ENCODE measurements at regions not wholly inside any gene's neighbourhood (a gene's known extent, or its start where the extent isn't known, plus 50 kb on each side); places are given as distances from the start of the nearest gene placed in this dataset.

DNA sequence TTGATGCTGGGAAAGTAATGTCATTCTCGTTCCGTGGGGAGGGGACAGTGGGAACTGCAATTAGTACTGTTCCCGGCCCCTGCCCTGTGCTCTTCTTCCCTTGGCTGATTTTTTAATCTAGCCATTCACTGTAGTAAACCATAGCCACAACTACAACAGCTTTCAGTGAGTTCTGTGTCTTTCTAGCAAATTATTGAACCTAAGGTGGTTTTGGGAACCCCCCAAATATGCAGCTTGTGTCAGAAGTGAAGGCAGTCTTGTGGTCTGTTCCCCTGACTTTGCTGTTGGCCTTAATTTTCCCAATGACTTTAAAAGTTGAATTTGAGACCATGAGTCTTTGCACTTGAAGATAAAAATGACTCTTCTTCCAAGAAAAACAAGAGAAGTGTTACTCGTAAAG, 114.3 kb upstream of the ETV6 start:
- Histone ChIP-seq H3K9ac (ENCODE audit: low read length) (no peak overlapping the region), H3K9me3 (ENCODE audit: low read length) (no peaks in the 10 kb centered on the region), H3K9me2 (replicated peaks; ENCODE audit: low read length) (no peaks in the 10 kb centered on the region), H3K27ac (ENCODE audit: low read length) (no peak overlapping the region), H3K4me3 (ENCODE audit: low read length) (no peak overlapping the region), H3K79me2 (ENCODE audit: low read length) (no peaks in the 10 kb centered on the region), H3K36me3 (ENCODE audit: low read depth, low read length) (no peaks in the 10 kb centered on the region), H3K4me2 (ENCODE audit: low read length) (no peak overlapping the region), H3K4me1 (ENCODE audit: insufficient read depth, low read length) (no peaks in the 10 kb centered on the region), H4K20me1 (ENCODE audit: low read length) (no peaks in the 10 kb centered on the region), H3F3A (ENCODE audit: low read length, unreplicated experiment) (no peaks in the 10 kb centered on the region), H2AFZ (ENCODE audit: low read length) (no peak overlapping the region), H3K27me3 (ENCODE audit: low read length) (no peaks in the 10 kb centered on the region; the same call in 1 of the 2 replicates)
- CTCF ChIA-PET, result no interaction called here
- BruUV-seq (replicated peaks), result no TSS peak
- DNase-seq (no peak), ATAC-seq (no peak)
- POLR2A ChIA-PET (ENCODE audit: unreplicated experiment), result no interaction called here
- no peak for TF ChIP-seq EZH2phosphoT487 (IDR thresholded peaks at IDR 0.05; ENCODE audit: borderline replicate concordance, low read length)
- TF ChIP-seq EZH2 (IDR thresholded peaks at IDR 0.05; ENCODE audit: low read length, unreplicated experiment), result no peak
- TF ChIP-seq, protein P1, sequence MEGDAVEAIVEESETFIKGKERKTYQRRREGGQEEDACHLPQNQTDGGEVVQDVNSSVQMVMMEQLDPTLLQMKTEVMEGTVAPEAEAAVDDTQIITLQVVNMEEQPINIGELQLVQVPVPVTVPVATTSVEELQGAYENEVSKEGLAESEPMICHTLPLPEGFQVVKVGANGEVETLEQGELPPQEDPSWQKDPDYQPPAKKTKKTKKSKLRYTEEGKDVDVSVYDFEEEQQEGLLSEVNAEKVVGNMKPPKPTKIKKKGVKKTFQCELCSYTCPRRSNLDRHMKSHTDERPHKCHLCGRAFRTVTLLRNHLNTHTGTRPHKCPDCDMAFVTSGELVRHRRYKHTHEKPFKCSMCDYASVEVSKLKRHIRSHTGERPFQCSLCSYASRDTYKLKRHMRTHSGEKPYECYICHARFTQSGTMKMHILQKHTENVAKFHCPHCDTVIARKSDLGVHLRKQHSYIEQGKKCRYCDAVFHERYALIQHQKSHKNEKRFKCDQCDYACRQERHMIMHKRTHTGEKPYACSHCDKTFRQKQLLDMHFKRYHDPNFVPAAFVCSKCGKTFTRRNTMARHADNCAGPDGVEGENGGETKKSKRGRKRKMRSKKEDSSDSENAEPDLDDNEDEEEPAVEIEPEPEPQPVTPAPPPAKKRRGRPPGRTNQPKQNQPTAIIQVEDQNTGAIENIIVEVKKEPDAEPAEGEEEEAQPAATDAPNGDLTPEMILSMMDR (conservative IDR thresholded peaks at IDR 0.05; ENCODE audit: low read depth, low read length), result no peak
- intact Hi-C loops (cut with micrococcal nuclease), result no loop called here

DNA sequence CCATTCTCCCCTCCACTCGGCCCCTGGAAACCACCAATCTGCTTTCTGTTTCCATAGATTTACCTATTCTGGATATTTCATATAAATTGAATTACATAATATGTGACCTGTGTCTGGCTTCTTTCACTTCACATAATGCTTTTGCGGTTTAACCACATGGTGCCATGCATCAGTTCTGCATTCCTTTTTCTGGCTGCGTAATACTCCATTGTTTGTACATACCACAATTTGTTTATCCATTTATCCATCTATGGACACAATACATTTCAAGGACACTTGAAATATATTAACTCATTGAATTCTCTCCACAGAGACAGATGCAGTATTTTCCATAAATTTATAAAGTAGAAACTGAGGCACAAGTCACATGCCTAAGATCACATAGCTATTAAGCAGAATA, 110.3 kb upstream of the ETV6 start:
- DNase-seq (no peak), ATAC-seq (no peak)
- Histone ChIP-seq H3K9ac (ENCODE audit: low read length) (no peak overlapping the region), H3K4me1 (ENCODE audit: insufficient read depth, low read length) (peaks cover 8% of the 10 kb centered on the region), H3K9me2 (replicated peaks; ENCODE audit: low read length) (no peaks in the 10 kb centered on the region), H3K4me3 (ENCODE audit: low read length) (no peak overlapping the region), H3K79me2 (ENCODE audit: low read length) (no peaks in the 10 kb centered on the region), H3K36me3 (ENCODE audit: low read depth, low read length) (no peaks in the 10 kb centered on the region), H4K20me1 (ENCODE audit: low read length) (no peaks in the 10 kb centered on the region), H3K27me3 (ENCODE audit: low read length) (no peaks in the 10 kb centered on the region; the same call in 1 of the 2 replicates), H3K9me3 (ENCODE audit: low read length) (no peaks in the 10 kb centered on the region), H2AFZ (ENCODE audit: low read length) (no peak overlapping the region), H3K27ac (ENCODE audit: low read length) (no peak overlapping the region), H3F3A (ENCODE audit: low read length, unreplicated experiment) (no peaks in the 10 kb centered on the region), H3K4me2 (ENCODE audit: low read length) (no peak overlapping the region)
- CTCF ChIA-PET, result no interaction called here
- intact Hi-C loops (cut with micrococcal nuclease), result no loop called here
- TF ChIP-seq EZH2phosphoT487 (IDR thresholded peaks at IDR 0.05; ENCODE audit: borderline replicate concordance, low read length) (no peak), EZH2 (IDR thresholded peaks at IDR 0.05; ENCODE audit: low read length, unreplicated experiment) (no peak)
- TF ChIP-seq, protein P1 (conservative IDR thresholded peaks at IDR 0.05; ENCODE audit: low read depth, low read length), result no peak
- POLR2A ChIA-PET (ENCODE audit: unreplicated experiment), result no interaction called here
- BruUV-seq (replicated peaks), result no TSS peak

DNA sequence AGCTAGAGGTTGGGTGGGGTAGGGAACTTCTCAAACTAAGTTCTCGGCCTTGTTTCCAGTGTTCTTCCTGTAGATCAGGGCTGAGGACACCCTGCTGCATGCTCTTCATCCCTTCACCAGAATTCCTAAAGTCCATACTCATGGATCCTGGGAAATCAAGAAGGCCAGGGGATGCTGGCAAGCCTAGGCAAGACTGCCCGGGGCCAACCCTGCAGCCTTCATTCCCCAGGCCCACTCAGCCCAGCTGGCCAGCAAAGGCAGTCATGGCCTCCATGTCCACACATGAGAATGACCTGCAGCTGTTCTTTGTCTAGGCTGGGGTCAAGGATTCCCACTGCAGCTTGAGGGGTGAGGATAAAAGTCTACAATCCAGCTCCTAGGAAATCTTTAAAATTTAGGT, 109.3 kb upstream of the ETV6 start:
- intact Hi-C loops (cut with micrococcal nuclease), result no loop called here
- no peak overlapping the region for H3K4me3 ChIP-seq (ENCODE audit: low read length)
- H3K79me2 ChIP-seq (ENCODE audit: low read length), result no peaks in the 10 kb centered on the region
- H2AFZ ChIP-seq (ENCODE audit: low read length), result no peak overlapping the region
- CTCF ChIA-PET, result no interaction called here
- BruUV-seq (replicated peaks), result no TSS peak
- DNase-seq (no peak), ATAC-seq (no peak)
- no peaks in the 10 kb centered on the region; the same call in 1 of the 2 replicates for H3K27me3 ChIP-seq (ENCODE audit: low read length)
- no peaks in the 10 kb centered on the region for H3K36me3 ChIP-seq (ENCODE audit: low read depth, low read length)
- TF ChIP-seq EZH2phosphoT487 (IDR thresholded peaks at IDR 0.05; ENCODE audit: borderline replicate concordance, low read length) (no peak), EZH2 (IDR thresholded peaks at IDR 0.05; ENCODE audit: low read length, unreplicated experiment) (no peak)
- TF ChIP-seq, protein P1 (conservative IDR thresholded peaks at IDR 0.05; ENCODE audit: low read depth, low read length), result no peak
- no peak overlapping the region for H3K27ac ChIP-seq (ENCODE audit: low read length)
- H4K20me1 ChIP-seq (ENCODE audit: low read length), result no peaks in the 10 kb centered on the region
- no peak overlapping the region for H3K9ac ChIP-seq (ENCODE audit: low read length)
- H3K9me2 ChIP-seq (replicated peaks; ENCODE audit: low read length), result no peaks in the 10 kb centered on the region
- POLR2A ChIA-PET (ENCODE audit: unreplicated experiment), result no interaction called here
- peaks cover 8% of the 10 kb centered on the region for H3K4me1 ChIP-seq (ENCODE audit: insufficient read depth, low read length)
- H3F3A ChIP-seq (ENCODE audit: low read length, unreplicated experiment), result no peaks in the 10 kb centered on the region
- H3K9me3 ChIP-seq (ENCODE audit: low read length), result no peaks in the 10 kb centered on the region
- no peak overlapping the region for H3K4me2 ChIP-seq (ENCODE audit: low read length)
